NCI-H1048 (cell line): ENCODE measurements at regions not wholly inside any gene's neighbourhood (a gene's known extent, or its start where the extent isn't known, plus 50 kb on each side); places are given as distances from the start of the nearest gene placed in this dataset.
"Not testable (repeated sequence)": the region's sequence is repeated elsewhere in the genome, so short reads cannot be mapped to it uniquely, and the experiment has no call there.

Experiments used
- DNase-seq: peaks from one replicate; lab custom pipeline; 2025; lab: John Stamatoyannopoulos, UW

GRCh38 chr5:85545129-85545528 lies 1072.6 kb upstream of the COX7C start:
- DNase-seq, result no peak

- DNase-seq, result no peak
Measured at GRCh38 chr5:85549229-85549628, 1068.5 kb upstream of the COX7C start.

- DNase-seq, result no peak
Measured at GRCh38 chr5:85549836-85550599, 1067.7 kb upstream of the COX7C start.

GRCh38 chr5:85556464-85556863 lies 1061.3 kb upstream of the COX7C start:
- no peak for DNase-seq

- DNase-seq, result no peak
Measured at GRCh38 chr5:85576666-85577065, 1041.1 kb upstream of the COX7C start.

- DNase-seq, result not testable (repeated sequence)
Measured at GRCh38 chr5:85587806-85588205, 1029.9 kb upstream of the COX7C start.

- DNase-seq, result not testable (repeated sequence)
Measured at GRCh38 chr5:85588268-85588667, 1029.5 kb upstream of the COX7C start.

GRCh38 chr5:85590764-85591163 lies 1027.0 kb upstream of the COX7C start:
- DNase-seq, result no peak

- no peak for DNase-seq
Measured at GRCh38 chr5:85591311-85591710, 1026.4 kb upstream of the COX7C start.

- DNase-seq, result no peak
Measured at GRCh38 chr5:85602843-85603242, 1014.9 kb upstream of the COX7C start.

GRCh38 chr5:85604378-85604777 lies 1013.4 kb upstream of the COX7C start:
- no peak for DNase-seq

- no peak for DNase-seq
Measured at GRCh38 chr5:85604786-85605185, 1013.0 kb upstream of the COX7C start.

GRCh38 chr5:85605381-85605780 lies 1012.4 kb upstream of the COX7C start:
- DNase-seq, result no peak

GRCh38 chr5:85614489-85614888 lies 1003.3 kb upstream of the COX7C start:
- DNase-seq, result no peak

- DNase-seq, result no peak
Measured at GRCh38 chr5:85621668-85622067, 996.1 kb upstream of the COX7C start.

- no peak for DNase-seq
Measured at GRCh38 chr5:85628153-85628552, 989.6 kb upstream of the COX7C start.

- not testable (repeated sequence) for DNase-seq
Measured at GRCh38 chr5:85638495-85639125, 979.1 kb upstream of the COX7C start.

- DNase-seq, result no peak
Measured at GRCh38 chr5:85646036-85646435, 971.7 kb upstream of the COX7C start.

GRCh38 chr5:85646641-85647040 lies 971.1 kb upstream of the COX7C start:
- no peak for DNase-seq

GRCh38 chr5:85647349-85648127 lies 970.2 kb upstream of the COX7C start:
- no peak for DNase-seq

- DNase-seq, result no peak
Measured at GRCh38 chr5:85648495-85648894, 969.2 kb upstream of the COX7C start.

GRCh38 chr5:85651731-85652130 lies 966.0 kb upstream of the COX7C start:
- no peak for DNase-seq

GRCh38 chr5:85654144-85654543 lies 963.6 kb upstream of the COX7C start:
- DNase-seq, result not testable (repeated sequence)
